ENCODE measurements at regions not wholly inside any gene's neighbourhood (a gene's known extent, or its start where the extent isn't known, plus 50 kb on each side); places are given as distances from the start of the nearest gene placed in this dataset.

DNA sequence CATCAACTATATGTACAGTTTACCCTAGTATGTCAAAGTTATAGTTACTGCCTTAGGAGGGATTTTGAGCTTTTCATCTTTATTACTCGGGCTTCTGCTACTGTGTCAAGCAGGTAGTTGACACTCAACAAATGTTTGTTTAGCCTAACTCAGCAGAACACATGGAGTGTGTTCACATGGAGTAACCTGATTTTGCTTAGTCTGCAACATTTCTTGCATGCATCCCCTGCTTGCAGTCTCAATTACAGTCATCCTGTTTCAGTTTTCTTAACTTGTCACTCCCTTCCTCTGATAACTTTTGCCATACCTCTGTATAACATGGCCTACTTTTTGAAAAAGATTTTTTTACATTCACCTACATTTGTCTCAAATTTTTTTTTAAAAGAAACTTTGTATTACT, 135.5 kb downstream of the NMUR2 start:
- FAIRE-seq (no peak), DNase-seq (ENCODE audit: low read depth, low spot score) (no peak)
- Histone ChIP-seq H3K36me3 (ENCODE audit: control insufficient read depth in 2 of 2, extremely low read depth in 1 of 2, insufficient read depth in 2 of 2, low read length in 2 of 2) (no peaks in the 10 kb centered on the region), H3K9me3 (replicated peaks; ENCODE audit: control insufficient read depth, insufficient read depth, low read length) (no peaks in the 10 kb centered on the region), H3K4me1 (ENCODE audit: control insufficient read depth, extremely low read depth, insufficient read depth, low read length) (no peaks in the 10 kb centered on the region), H3K4me2 (ENCODE audit: insufficient read depth, low read length) (no peak overlapping the region), H2AFZ (ENCODE audit: low read depth, low read length) (no peak overlapping the region), H3K27me3 (ENCODE audit: control insufficient read depth in 2 of 2, insufficient read depth in 2 of 2, low read length in 2 of 2) (no peaks in the 10 kb centered on the region), H3K79me2 (ENCODE audit: control insufficient read depth, insufficient read depth, low read length) (no peaks in the 10 kb centered on the region), H3K9ac (replicated peaks; ENCODE audit: extremely low read depth, insufficient read depth, low read length) (no peak overlapping the region), H3K27ac (ENCODE audit: insufficient read depth, low read depth, low read length) (no peak overlapping the region), H3K4me3 (replicated peaks in 1 of 3; ENCODE audit: insufficient read depth in 1 of 3, low read depth in 1 of 3, low read length in 3 of 3) (no peak overlapping the region), H4K20me1 (replicated peaks; ENCODE audit: control insufficient read depth, extremely low read depth, insufficient read depth, low read length) (no peaks in the 10 kb centered on the region), H3K9me1 (replicated peaks; ENCODE audit: control insufficient read depth, extremely low read depth, insufficient read depth, low read length) (no peaks in the 10 kb centered on the region)
- intact Hi-C loops (cut with micrococcal nuclease) (no loop called here), dilution Hi-C loops (cut with MboI; ENCODE audit: extremely low pct_ligation_motif_present, low sequenced_read_pairs) (no loop called here)
- no TSS peak for BruUV-seq (replicated peaks)
- TF ChIP-seq EZH2 (IDR thresholded peaks at IDR 0.05; ENCODE audit: borderline replicate concordance, low read depth, low read length, severe bottlenecking) (no peak), MYC (IDR thresholded peaks at IDR 0.05; ENCODE audit: low read depth, low read length) (no peak), JUN (IDR thresholded peaks at IDR 0.05; ENCODE audit: borderline replicate concordance, insufficient read depth, insufficient read length, low read depth) (no peak), POLR2AphosphoS5 (IDR thresholded peaks at IDR 0.05; ENCODE audit: insufficient read depth, low read depth, low read length) (no peak), FOS (IDR thresholded peaks at IDR 0.05; ENCODE audit: borderline replicate concordance, insufficient read depth, low read length) (no peak), POLR2A (IDR thresholded peaks at IDR 0.05; ENCODE audit: low read depth, low read length) (no peak), GATA2 (IDR thresholded peaks at IDR 0.05; ENCODE audit: insufficient read depth, insufficient read length, low read depth, low read length) (no peak)
- TF ChIP-seq, protein P1, sequence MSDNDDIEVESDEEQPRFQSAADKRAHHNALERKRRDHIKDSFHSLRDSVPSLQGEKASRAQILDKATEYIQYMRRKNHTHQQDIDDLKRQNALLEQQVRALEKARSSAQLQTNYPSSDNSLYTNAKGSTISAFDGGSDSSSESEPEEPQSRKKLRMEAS (IDR thresholded peaks at IDR 0.05; ENCODE audit: insufficient read depth, insufficient read length), result no peak
- TF ChIP-seq, protein P2, sequence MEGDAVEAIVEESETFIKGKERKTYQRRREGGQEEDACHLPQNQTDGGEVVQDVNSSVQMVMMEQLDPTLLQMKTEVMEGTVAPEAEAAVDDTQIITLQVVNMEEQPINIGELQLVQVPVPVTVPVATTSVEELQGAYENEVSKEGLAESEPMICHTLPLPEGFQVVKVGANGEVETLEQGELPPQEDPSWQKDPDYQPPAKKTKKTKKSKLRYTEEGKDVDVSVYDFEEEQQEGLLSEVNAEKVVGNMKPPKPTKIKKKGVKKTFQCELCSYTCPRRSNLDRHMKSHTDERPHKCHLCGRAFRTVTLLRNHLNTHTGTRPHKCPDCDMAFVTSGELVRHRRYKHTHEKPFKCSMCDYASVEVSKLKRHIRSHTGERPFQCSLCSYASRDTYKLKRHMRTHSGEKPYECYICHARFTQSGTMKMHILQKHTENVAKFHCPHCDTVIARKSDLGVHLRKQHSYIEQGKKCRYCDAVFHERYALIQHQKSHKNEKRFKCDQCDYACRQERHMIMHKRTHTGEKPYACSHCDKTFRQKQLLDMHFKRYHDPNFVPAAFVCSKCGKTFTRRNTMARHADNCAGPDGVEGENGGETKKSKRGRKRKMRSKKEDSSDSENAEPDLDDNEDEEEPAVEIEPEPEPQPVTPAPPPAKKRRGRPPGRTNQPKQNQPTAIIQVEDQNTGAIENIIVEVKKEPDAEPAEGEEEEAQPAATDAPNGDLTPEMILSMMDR (IDR thresholded peaks at IDR 0.05; ENCODE audit: extremely low read depth in 1 of 2, insufficient read depth in 1 of 2, low read depth in 1 of 2, low read length in 2 of 2), result no peak
- CTCF ChIA-PET, result no interaction called here
- POLR2A ChIA-PET, result no interaction called here

Measured in endothelial cell of umbilical vein (primary cell).